GM21447 (cell line): ENCODE measurements at regions not wholly inside any gene's neighbourhood (a gene's known extent, or its start where the extent isn't known, plus 50 kb on each side); places are given as distances from the start of the nearest gene placed in this dataset.

Experiments used
- ATAC-seq: cut with Tn5 transposase; IDR thresholded peaks from one replicate; pipeline ENCODE4 v1.9.1; 2021; ENCODE audit not compliant: unreplicated experiment

DNA sequence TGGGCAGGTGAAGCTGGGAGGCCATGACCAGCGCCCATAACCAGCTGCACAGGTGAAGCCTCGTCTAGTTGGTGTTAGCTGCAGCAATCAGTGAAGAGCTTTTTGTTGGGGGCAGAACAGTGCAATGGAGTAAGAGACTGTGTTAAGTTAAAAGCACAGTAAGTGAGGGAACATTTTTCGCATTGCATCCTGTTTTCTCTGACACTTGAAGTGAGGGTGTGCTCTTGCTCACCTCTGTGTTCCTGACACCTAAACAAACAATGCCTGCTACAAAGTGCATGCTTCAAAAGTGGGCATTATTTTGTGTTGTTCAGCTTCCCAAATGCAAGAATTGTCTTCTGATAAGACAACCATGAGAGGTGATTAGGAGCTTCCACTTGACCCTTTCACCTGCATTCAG lies 324.0 kb upstream of the ACVR2A start:
- ATAC-seq = no peak

DNA sequence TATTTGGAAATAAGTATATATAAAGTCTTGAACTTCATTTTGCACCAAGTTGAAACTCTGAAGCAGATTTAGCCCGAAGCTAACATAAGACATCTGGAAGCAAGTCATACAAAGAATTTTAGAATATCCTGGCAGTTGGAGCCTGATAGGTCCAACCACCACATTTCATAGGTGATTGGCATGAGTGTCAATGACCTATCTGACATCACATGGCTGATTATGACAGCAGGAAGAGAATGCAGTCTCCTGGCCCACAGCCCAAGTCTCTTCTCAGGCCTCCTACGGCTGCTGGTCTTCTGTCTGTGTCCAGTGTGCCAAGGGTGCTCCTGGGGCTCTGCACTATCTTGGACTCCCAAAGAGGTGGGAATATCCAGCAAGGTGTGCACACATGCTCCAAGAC lies 325.7 kb upstream of the ACVR2A start:
- no peak for ATAC-seq

DNA sequence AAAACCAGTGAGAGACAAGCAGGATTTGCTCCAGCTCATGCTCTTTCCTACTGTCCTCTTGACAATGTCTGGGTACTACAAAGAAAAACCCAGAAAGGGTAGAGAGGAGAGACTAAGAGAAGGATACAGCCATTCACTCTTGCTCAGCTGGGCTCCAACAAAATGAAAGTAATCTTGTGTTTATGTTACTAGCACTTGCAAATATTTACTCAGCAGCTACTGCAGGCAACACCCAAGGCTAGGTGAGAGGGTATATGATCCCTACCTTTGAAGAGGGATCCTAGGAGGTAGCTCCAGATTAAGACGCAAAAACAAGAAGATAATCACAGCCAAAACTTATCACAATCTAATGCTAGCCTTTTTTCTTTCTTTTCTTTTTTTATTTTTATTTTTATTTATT lies 329.6 kb upstream of the ACVR2A start:
- no peak for ATAC-seq

DNA sequence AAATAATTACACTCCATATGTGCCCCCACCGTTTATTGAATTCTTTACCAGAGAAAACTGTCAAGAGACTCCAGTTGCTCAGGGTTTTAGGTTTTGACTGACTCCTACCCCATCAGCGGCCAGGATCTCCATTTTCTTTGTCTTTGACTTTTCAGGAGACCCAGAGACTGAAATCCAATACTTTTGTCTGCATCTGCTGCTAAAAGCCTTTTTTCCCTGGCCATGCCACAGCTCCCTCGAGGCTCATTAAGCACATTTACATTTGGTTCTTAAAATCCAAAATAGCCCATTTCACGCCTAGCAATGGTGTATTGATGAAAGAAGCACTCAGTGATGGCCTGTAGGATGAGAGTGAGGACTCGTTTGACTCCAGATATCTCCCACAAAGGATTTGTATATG lies 332.6 kb upstream of the ACVR2A start:
- no peak for ATAC-seq

DNA sequence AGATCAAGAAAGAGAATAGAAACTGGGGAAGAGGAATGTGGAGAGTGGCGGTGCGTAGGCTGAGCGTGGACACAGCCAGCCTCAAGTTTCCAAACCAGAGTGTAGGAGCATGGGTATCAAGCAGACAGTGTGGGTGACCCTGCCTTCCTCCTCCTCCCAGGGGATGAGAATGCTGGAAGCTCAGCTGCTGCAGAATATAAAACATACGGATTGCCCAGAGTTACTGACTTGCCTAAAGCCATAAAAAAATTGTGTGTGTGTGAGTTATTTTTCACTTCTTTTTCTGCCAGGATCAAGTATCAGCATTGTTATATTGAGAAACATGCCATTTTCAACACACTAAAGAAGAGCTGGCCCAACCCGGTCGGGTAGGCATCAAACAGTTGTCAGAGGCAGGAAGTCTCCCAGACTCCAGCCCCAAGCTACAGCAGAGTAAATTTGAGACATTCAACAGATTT lies 333.3 kb upstream of the ACVR2A start:
- no peak for ATAC-seq

DNA sequence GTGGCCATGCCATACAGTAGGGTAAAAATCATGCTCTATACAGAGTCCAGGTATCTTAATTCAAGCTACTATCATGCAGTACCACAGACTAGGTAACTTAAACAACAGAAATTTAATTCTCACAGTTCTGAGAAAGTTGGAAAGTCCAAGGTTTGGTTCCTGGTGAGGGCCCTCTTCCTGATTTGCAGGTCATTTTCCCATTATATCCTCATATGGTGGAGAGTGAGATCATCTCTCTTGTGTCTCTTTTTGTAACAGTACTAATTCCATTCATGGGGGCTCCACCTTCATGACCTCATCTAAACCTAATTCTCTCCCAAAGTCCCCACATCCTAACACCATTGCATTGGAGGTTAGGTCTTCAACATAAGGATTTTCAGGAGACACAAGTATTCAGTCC lies 335.0 kb upstream of the ACVR2A start:
- no peak for ATAC-seq

DNA sequence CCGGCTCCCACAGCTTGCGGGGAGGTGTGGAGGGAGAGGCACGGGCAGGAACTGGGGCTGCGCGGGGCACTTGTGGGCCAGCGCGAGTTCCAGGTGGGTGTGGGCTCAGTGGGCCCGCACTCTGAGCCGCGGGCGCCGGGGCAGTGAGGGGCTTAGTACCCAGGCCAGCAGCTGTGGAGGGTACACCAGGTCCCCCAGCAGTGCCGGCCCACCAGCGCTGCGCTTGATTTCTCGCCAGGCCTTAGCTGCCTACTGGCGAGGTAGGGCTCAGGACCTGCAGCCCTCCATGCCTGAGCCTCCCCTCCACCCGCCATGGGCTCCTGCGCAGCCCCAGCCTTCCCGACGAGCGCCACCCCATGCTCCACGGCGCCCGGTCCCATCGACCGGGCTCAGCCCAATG lies 337.9 kb upstream of the ACVR2A start:
- ATAC-seq = no peak

DNA sequence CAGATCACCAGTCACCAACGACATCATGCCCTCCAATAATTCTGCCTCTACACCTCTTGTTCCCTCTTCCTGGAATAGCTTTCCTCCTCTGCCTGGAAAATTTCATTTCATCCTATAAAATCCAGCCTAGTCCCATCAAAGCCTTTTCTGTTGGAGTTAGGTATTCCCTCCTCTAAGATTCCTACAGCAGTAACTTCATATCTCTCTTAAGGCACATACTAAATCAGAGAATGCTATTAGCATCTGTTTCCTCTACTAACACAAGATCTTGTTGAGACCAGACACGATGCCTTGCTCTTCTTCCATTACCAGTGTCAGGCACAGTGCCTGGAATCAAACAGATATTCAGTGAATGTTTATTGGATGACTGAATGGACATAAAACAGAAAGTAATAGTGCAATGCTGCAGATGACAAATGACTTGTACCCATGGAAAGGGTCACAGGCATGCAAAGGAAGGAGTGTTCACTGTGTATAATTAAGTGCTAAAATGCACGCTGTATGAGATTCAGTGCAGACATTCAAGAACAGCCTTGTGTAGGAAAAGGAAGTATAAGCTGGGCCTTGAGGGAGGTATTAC lies 342.0 kb upstream of the ACVR2A start:
- no peak for ATAC-seq

DNA sequence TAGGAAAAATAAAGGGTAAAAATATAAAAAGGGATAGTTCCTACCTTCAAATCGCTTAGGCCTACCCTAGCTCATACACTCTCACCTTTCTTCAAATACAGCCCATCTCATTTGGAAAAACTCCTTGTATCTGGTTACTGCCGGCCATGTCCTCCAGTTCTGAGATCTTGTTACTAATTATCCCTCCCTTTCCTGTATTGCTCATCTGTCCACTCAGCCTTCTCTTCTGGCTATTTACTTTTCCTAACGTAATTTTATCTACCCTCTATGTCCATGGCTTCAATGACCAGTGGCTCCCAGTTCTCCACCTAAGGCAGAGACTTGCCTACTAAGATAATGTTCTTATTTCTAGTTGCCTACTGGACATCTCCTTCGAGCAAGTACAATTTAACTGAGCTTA lies 342.9 kb upstream of the ACVR2A start:
- ATAC-seq = no peak

DNA sequence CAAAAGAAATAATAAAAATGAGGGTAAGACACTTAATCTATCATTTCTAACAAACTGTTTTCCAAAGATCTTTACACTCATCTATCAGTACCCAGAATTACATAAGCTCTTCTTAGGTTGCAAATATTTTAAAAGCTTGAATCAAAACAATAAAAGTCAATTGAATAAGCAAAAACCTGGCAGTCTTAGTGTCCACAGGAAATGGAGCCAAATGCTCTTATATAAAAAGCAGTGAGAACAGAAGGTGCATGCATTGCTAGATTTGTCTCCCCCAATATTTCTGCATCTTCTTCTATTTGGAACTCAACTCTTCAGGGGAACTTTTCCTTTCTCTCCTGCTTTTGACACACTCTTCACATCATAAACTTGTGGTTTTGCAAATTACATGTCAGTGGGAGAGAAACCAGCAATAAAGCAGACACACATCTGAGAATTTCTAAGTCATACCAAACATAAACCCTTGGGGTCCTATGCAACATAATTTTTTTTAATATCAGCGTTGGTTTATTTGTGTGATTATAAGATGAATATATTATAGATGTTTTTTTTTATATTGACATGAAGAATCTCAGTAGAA lies 343.9 kb upstream of the ACVR2A start:
- no peak for ATAC-seq

DNA sequence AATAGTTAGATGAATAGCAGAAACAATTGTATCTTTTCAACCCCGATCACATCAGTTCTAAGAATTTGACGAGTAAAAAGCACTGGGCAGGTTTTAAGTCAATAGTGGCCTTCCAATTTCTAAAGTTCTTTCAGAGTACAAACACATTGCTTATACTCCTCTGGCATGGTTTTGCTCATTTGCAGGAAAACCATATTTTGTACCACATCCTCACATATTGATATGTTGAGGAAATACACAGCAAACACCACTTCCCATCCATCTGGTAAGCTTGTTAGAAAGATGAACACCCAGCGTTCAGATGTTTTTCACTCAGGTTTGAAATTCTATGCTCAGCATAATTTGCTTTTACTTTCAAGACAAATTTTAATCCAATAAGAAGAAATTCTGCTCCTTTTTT lies 344.6 kb upstream of the ACVR2A start:
- peak; percentile 34 for ATAC-seq

DNA sequence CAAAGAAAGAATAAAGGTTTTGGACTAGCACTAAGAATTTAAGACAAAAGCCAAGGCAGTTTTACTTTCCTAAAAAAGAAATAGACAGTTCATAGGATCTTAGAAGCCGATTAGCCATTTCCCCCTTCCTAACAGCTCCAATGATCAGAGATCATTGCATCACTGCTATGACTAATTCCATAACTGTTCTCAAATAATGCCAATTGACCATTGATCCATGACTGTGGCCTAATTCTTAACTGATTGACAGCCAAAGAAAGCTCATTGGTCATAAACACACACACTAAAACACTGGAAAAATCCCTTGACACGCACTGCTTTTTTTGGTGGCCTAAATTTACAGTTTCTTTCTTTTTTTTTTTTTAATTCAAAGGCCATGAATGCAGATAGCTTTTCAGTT lies 345.0 kb upstream of the ACVR2A start:
- peak; percentile 59 for ATAC-seq

DNA sequence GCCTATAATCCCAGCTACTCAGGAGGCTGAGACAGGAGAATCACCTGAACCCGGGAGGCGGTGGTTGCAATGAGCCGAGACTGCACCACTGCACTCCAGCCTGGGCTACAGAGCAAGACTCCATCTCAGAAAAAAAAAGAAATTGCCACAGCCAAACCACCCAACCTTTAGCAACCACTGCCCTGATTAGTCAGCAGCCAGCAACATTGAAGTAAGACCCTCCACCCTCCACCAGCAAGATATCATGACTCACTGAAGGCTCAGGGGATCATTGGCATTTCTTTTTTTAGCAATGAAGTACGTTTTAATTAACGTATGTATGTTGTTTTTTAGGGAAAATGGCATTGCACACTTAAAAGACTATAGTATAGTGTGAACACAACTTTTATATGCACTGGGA lies 349.1 kb upstream of the ACVR2A start:
- ATAC-seq = no peak

DNA sequence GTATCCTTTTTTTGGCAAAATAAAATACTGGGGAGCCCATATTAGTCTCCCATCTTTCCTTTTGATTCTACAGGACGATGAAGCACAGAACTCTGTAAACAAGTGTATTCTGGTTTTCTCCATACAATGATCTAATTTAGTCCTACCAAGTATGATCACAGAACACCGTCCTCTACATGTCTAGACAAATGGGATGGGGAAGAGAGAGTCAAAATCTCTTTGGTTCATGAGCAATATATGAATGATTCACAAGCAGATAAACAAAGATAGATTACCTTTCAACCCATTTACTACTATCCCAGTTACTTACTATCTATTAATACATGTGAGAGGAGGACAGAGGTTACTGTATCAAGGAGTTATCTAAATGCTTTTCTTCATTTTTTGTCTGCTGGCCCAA lies 352.4 kb upstream of the ACVR2A start:
- no peak for ATAC-seq

DNA sequence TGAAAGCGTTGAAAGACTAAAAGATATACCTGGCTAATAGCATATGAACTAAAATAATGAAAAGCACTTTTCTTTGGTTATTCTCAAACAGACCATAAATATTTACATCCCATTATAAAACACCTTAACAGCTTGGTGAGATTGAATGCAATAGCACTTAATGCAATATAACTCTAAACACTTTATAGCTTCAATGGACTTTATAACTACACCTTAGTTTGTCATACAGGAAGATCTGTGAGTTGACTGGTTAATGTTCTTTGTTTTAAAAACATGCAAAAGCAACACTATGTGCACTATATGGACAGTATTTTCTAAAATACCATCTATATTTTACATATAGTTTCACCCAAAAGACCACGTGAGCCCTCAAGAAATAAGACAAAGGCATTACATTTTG lies 353.3 kb upstream of the ACVR2A start:
- no peak for ATAC-seq

DNA sequence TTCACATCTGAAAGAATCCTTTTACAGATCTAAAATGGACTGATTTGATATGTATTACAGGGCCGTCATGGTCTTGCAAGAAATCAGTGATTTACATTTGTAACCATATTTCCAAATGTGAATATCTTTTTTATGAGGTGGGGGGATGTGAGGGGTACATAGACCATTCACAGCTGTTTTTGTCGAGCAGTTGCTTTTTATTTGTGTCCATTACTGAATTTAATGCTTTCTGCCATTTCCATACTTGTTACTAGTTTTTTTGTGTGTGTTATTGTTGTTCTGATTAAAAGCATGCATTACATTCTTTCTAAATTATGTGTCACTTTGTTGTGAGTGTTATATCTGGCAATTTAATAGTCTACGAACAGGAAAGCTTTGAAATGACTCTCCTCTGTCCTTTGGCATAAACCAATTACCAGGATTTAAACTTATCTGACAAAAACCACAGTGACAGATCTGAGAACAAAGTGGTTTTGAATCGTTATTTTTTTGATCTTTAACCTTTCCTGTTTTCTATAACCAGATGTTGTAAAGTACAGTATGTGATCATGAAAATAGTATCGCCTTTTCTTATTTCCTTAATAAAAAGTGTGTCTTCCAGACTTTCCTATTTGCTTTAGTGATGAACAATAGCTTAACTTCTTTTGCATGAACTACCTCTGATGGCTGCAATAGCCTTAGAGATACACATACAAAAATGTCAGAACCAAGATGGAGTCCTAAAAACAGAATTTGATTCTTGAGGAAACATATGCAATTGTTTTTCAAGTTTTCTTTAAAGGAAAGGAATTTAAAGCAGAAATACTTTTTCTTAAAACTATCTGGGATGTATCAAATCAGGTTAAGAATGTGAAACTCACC lies 354.2 kb upstream of the ACVR2A start:
- ATAC-seq = no peak

DNA sequence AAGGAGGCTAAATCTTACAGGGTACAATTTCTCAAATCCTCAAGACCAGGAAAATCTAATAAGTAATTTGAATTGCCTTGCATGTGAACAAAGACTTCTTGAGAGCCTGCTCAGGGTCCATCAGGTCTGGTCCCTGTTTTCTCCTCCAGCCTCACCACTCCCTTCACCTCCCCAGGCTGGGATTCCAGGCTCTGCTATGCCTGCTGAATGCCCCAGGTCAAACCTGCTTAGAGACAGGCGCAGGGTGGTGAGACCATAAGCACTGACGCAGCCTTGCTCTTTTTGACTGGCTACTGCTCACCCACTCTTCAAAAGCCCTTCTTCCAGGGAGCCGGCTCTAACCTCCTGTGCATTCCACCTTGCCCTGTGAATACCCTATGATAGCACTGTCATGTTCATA lies 356.4 kb upstream of the ACVR2A start:
- ATAC-seq = no peak

DNA sequence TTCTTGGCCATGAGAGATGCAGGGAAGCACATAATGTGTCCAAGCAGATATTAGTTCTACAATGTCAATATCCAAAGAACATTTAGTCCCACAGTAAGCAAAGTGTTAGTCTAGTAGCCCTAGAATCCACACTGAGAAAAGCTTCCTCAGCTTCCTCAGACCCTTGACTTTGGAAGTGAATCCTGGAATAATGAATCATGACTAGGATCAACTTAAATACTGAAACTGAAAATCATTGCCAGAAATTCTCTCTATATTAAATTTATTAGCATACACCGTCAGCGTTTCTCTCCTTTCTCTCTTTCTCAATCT lies 356.9 kb upstream of the ACVR2A start:
- ATAC-seq = no peak

DNA sequence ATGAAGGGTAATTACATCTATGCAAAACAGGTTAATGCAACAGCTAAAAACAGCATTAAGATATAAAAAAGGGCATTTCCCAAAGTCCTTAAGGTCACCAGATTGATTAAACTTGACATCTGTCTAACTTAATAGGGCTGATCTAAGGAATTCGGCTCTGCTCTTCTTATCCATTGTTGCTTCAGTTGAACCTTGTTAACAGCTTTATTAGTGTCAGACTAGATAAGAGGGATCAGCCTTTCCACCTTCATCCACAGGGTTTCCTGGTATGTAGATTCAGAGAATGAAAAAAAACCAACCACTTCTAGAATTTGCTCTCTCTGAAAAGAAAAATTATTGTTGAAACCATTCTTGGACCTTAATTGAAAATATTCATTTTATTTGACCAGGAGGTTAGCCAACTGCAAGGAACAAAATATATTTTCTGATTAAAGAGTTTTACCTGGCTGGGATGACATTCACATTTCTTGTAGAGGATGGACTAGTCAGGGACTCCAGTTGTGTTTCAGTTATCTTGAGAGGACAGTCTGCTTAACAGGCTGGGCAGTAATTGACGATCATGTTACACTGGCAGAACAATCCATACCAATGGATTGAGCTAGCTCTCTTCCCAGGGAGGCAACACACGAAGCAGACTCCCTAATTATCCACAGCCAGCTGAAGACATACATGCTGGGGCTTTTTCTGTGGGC lies 357.4 kb upstream of the ACVR2A start:
- ATAC-seq = no peak

DNA sequence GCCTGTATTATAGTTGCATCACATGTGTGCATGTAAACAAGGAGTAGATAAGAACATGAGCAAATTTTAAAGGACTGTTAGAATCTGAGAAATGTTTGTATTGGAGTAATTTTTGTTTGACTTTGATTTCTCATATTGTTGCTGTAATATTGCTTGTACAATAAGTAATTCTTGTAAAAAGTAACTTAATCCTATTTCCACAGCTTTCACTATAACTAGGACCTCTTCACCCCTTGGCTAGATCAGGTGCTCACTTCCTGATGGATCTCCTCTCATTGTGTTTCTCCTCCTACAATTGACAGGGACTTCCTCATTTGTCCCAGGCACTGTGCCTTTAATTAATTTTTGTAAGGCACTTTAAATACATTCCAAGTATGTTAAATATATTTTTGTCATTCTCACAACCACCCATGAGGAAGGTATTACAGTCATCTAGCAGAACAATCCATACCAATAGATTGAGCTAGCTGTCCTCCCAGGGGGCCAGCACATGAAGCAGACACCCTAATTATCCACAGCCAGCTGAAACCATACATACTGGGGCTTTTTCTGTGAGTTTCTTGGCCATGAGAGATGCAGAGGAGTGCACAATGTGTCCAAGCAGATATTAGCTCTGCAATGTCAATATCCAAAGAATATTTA lies 359.5 kb upstream of the ACVR2A start:
- ATAC-seq = no peak

DNA sequence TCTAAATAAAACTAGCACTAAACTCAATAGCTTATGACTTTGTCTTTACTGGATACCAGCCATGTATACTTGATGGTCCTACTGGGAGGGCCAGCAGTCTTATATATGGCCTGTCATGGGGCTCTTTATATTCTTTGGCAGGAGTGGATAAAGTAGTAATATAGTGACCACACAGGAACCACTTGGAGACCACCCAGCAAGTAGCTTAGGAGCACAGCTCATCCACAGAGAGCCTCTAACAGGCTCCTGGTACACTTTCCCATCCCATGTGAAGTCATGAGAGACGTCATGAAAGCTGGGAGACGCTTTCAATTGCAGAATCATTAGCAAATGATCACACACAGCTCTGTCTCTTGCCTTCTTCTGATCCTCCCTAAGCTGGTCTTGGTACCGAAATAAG lies 360.9 kb upstream of the ACVR2A start:
- ATAC-seq = no peak
